Omental fat pad (tissue), 3 donors: ENCODE measurements at regions not wholly inside any gene's neighbourhood (a gene's known extent, or its start where the extent isn't known, plus 50 kb on each side); places are given as distances from the start of the nearest gene placed in this dataset.
"Not testable (repeated sequence)": the region's sequence is repeated elsewhere in the genome, so short reads cannot be mapped to it uniquely, and the experiment has no call there.

Experiments used
- ATAC-seq: fragments of 150-250 bp; one replicate; pipeline ENCODE4 v1.9.1; 2016; ENCODE audit warnings: mild to moderate bottlenecking, moderate library complexity; ENCODE audit not compliant: low FRiP score
- DNase-seq: peaks from one replicate; pipeline ENCODE4 v3.0.0-alpha.2; 2019; ENCODE audit warnings: low spot score
- TF ChIP-seq, protein P1 (sequence below), 3 donors: fragments of 450-650 bp; IDR thresholded peaks; one replicate each; pipeline ENCODE4 v1.5.1; 2016 to 2017; ENCODE audit warnings: antibody characterized with exemption in 3 of 3, mild to moderate bottlenecking in 3 of 3, moderate library complexity in 2 of 3

DNA sequence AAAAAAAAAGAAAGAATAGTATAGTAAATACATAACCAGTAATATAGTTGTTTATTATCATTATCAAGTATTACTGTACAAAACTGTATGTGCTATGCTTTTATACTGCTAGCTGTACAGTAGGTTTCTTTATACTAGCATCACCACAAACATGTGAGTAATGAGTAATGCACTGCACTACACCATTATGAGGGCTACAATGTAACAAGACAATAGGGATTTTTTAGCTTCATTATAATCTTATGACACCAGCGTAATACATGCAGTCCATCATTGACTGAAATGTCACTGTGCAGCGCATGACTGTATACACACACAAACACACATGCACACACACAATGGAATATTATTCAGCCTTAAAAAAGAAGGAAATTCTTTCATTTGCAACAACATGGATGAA lies 111.5 kb upstream of the ZBED5 start:
- no peak for DNase-seq
- ATAC-seq = no peak
- TF ChIP-seq, protein P1, sequence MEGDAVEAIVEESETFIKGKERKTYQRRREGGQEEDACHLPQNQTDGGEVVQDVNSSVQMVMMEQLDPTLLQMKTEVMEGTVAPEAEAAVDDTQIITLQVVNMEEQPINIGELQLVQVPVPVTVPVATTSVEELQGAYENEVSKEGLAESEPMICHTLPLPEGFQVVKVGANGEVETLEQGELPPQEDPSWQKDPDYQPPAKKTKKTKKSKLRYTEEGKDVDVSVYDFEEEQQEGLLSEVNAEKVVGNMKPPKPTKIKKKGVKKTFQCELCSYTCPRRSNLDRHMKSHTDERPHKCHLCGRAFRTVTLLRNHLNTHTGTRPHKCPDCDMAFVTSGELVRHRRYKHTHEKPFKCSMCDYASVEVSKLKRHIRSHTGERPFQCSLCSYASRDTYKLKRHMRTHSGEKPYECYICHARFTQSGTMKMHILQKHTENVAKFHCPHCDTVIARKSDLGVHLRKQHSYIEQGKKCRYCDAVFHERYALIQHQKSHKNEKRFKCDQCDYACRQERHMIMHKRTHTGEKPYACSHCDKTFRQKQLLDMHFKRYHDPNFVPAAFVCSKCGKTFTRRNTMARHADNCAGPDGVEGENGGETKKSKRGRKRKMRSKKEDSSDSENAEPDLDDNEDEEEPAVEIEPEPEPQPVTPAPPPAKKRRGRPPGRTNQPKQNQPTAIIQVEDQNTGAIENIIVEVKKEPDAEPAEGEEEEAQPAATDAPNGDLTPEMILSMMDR (IDR thresholded peaks at IDR 0.05) = no peak

DNA sequence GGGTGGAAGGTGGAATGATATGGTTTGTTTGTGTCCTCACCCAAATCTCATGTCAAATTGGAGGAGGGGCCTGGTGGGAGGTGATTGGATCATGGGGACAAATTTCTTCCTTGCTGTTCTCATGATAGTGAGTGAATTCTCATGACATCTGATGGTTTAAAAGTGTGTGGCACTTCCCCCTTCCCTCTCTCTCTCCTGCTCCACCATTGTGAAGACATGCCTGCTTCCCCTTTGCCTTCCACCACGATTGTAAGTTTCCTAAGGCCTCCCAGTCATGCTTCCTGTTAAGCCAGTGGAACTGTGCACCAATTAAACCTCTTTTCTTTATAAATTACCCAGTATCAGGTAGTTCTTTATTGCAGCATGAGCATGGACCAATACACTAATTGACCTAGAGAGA lies 99.0 kb upstream of the ZBED5 start:
- ATAC-seq, DNase-seq: not testable (repeated sequence)

DNA sequence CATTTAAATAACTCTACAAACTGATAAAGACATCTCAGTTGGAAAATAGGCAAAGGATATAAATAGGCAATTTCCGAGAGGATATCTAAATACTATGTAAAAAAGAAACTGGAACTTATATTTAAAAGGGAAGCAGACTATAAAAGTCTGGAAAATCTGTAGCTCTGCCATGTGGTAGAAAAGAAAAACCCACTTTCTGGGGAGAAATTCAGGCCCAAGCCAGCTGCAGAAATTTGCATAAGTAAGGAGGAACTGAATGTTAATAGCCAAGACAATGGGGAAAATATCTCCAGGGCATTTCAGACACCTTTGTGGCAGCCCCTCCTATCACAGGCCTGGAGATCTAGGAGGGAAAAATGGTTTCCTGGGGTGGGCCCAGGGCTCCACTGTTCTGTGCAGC lies 97.8 kb upstream of the ZBED5 start:
- ATAC-seq = no peak
- no peak for DNase-seq
- TF ChIP-seq, protein P1 (IDR thresholded peaks at IDR 0.05) = no peak

DNA sequence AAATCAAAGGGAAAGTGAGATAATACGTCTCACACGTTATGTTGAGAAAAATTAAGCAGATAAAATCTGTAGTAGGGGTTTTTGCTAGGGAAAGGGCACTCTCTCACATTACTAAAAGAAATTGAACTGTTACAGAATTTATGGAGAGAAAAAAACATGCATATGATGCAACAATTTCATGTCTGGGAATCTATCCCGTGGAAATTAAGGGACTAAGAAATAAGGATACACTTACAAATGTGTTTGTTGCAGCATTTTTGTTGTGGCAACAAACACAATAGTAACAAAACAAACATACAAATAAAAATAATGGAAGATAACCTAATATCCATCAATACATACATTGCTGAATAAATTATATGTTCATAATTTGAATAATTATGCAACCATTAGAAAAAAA lies 96.3 kb upstream of the ZBED5 start:
- ATAC-seq = no peak
- no peak for DNase-seq
- TF ChIP-seq, protein P1 (IDR thresholded peaks at IDR 0.05) = no peak

DNA sequence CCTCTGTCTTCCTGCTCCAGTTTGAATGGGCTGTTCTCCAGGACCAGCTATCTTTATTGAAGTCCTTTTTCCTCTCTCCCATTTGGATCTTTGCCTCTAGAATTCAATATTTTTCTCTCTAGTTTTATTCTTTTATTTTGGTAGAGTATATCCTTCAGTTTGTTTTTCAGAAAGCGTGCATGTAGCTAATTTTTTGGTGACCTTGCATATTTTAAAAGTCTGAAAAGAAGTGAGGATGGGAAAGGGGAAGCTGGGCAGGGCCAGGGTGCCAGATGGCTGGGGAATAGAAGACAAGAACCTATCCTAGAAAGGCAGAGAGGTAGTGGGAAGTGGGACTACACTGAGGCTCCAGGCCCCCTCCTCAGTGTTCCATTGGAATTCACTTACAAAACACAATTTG lies 95.0 kb upstream of the ZBED5 start:
- ATAC-seq = no peak
- TF ChIP-seq, protein P1 (IDR thresholded peaks at IDR 0.05) = no peak
- DNase-seq = no peak

DNA sequence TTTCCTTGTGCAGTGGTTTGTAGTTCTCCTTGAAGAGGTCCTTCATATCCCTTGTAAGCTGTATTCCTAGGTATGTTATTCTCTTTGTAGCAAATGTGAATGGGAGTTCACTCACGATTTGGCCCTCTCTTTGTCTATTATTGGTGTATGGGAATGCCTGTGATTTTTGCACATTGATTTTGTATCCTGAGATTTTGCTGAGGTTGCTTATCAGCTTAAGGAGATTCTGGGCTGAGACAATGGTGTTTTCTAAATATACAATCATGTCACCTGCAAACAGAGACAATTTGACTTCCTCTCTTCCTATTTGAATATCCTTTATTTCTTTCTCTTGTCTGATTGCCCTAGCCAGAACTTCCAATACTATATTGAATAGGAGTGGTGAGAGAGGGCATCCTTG lies 90.1 kb upstream of the ZBED5 start:
- not testable (repeated sequence) for ATAC-seq, DNase-seq

DNA sequence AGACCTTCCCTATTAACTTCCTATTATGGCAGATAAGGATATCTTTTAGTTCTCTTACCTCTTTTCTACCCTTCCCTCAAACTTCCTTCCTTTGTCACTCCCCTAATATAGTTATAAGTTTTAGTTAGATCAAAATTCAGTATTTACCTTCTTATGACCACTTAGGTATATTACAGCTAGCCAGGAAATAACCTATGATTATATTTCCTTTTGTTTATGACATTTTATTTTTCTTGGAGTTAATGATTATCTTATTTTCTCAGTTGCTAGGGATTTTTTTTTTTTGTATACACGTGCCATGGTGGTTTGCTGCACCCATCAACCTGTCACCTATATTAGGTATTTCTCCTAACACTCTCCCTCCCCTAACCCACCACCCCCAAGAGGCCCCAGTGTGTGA lies 88.2 kb upstream of the ZBED5 start:
- DNase-seq (no peak), ATAC-seq (no peak)
- TF ChIP-seq, protein P1 (IDR thresholded peaks at IDR 0.05) = no peak

DNA sequence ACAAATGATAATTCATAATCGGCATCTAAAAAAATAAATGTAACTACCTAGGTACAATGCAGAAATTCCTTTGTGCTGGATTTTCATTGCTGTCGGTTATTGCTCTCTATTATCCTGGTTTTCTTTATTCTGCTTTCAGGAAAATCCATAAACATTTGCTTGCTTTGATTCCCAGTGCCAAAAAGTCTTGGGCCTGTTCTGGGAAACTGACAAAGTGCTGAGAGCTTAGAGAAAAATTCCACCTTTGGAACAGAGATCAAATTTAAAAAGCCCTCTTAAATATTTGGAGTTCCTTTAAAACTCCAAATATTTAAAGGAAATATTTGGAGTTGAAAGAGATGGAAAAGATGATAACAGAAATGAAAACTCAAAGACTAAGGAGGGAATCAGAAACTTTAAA lies 87.3 kb upstream of the ZBED5 start:
- DNase-seq = no peak
- ATAC-seq = no peak
- TF ChIP-seq, protein P1 (IDR thresholded peaks at IDR 0.05) = no peak
